ENCODE measurements at regions not wholly inside any gene's neighbourhood (a gene's known extent, or its start where the extent isn't known, plus 50 kb on each side); places are given as distances from the start of the nearest gene placed in this dataset.

GRCh38 chr18:56412951-56413350 lies 225.4 kb downstream of the TXNL1 start (continued):
- TF ChIP-seq MAFK (IDR thresholded peaks at IDR 0.05; ENCODE audit: low read depth, low read length), result no peak
- TF ChIP-seq CHD2 (IDR thresholded peaks at IDR 0.05; ENCODE audit: low read length), result no peak
- no peak for TF ChIP-seq RNF2 (IDR thresholded peaks at IDR 0.05; ENCODE audit: borderline replicate concordance, low read depth, low read length, missing control alignments, poor library complexity, severe bottlenecking)
- no peak for TF ChIP-seq POLR2AphosphoS5 (IDR thresholded peaks at IDR 0.05; ENCODE audit: low read depth, low read length)
- TF ChIP-seq, protein P1, sequence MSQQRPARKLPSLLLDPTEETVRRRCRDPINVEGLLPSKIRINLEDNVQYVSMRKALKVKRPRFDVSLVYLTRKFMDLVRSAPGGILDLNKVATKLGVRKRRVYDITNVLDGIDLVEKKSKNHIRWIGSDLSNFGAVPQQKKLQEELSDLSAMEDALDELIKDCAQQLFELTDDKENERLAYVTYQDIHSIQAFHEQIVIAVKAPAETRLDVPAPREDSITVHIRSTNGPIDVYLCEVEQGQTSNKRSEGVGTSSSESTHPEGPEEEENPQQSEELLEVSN (IDR thresholded peaks at IDR 0.05), result no peak
- TF ChIP-seq CBX5 (IDR thresholded peaks at IDR 0.05; ENCODE audit: low read depth, low read length), result no peak
- no peak for TF ChIP-seq RFX5 (IDR thresholded peaks at IDR 0.05; ENCODE audit: borderline replicate concordance, low read depth, low read length)

Data from H1 (cell line).